ENCODE measurements at regions not wholly inside any gene's neighbourhood (a gene's known extent, or its start where the extent isn't known, plus 50 kb on each side); places are given as distances from the start of the nearest gene placed in this dataset.

DNA sequence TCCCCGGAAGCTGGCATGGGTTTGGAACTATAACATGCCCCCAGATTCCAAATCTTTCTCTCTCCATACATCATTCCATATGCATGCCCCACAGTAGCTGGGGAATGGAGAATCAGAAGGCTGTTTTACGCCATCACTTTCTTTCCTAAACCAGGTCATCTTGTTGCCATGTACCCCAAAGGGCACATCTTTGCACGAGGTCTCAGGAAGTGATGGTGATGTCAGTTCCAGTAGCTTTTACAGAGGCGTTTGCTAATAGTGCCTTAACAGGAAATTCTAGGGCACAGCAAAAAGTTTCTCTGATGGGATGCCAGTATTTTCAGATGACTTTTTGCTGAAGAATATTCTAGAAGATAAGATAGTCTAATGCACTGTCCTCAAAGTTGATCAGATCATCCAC lies 241.5 kb downstream of the MAF start:
- ChIA-PET POLR2A (no interaction called here), CTCF (no interaction called here)
- H3K27ac Mint-ChIP-seq: no peak overlapping the region
- H3K4me3 Mint-ChIP-seq: no peak overlapping the region
- no peaks in the 10 kb centered on the region for H3K9me3 Mint-ChIP-seq
- DNase-seq: no peak
- peaks cover 37% of the 10 kb centered on the region for H3K4me1 Mint-ChIP-seq (ENCODE audit: low read depth)
- H3K27me3 Mint-ChIP-seq: no peaks in the 10 kb centered on the region
- no peaks in the 10 kb centered on the region for H3K36me3 Mint-ChIP-seq
- intact Hi-C loops (cut with micrococcal nuclease): no loop called here

DNA sequence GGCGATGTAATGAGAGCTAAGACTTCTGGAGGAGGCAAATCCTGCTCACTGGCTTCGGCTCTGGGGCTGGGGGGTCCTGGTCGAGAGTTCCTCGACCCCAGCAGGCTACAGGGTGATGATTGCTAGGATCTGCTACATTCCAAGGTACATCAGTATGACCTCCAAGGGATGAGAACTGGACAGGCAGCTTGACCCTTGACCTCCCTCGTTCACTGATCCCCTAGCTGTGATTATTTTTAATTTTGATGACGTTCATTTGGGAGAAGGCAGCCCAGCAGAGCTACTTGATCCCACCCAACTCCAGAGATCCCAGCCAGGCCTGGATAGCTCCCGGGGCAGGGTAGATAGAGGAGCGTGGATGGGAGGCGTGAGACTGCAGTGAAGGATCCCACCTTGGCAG lies 242.3 kb downstream of the MAF start:
- H3K4me3 Mint-ChIP-seq: no peak overlapping the region
- POLR2A ChIA-PET: no interaction called here
- no peaks in the 10 kb centered on the region for H3K27me3 Mint-ChIP-seq
- H3K36me3 Mint-ChIP-seq: no peaks in the 10 kb centered on the region
- H3K27ac Mint-ChIP-seq: no peak overlapping the region
- intact Hi-C loops (cut with micrococcal nuclease): no loop called here
- peaks cover 29% of the 10 kb centered on the region for H3K4me1 Mint-ChIP-seq (ENCODE audit: low read depth)
- no peaks in the 10 kb centered on the region for H3K9me3 Mint-ChIP-seq
- DNase-seq: no peak
- CTCF ChIA-PET: interaction anchor here (0.5 kb wide), 1 partner anchor 58 kb away, joined by 3 read pairs; no protein-coding TSS in a partner anchor

DNA sequence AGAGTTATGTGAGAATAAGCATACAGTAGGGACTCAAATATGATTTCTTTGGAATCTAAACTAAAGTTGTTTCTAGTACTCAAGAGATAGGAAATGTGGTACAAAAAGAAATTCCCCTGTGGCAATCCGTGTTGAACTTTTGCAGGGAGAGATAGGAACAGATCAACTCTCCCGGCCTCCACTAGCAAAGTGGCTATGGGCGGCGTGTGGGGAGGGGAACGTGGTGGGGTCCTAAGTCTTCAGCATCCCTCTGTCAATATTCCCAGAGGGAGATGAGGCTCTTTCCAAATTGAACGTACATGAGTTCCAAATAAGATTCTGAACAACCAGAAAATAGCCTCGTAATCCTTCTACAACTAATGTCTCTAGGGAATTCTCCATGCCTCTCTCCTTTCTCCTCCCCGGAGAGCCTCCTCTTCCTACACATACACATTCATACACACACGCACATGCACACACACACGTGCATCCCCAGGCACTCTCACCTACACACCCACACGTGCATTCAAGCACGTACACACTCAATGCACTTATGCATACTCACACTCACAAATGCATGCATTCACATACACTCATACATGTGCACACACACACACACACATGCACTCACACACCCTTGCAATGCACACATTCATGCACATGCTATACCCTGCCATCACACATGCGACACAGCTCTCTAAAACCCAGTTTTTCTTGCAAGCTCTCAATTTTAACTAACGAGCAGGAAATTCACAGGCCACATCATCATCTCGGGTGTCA lies 244.8 kb downstream of the MAF start:
- H3K27me3 Mint-ChIP-seq: no peaks in the 10 kb centered on the region
- no peaks in the 10 kb centered on the region for H3K9me3 Mint-ChIP-seq
- intact Hi-C loops (cut with micrococcal nuclease): no loop called here
- CTCF ChIA-PET: no interaction called here
- POLR2A ChIA-PET: no interaction called here
- peaks cover 21% of the 10 kb centered on the region for H3K4me1 Mint-ChIP-seq (ENCODE audit: low read depth)
- H3K4me3 Mint-ChIP-seq: no peak overlapping the region
- H3K36me3 Mint-ChIP-seq: no peaks in the 10 kb centered on the region
- DNase-seq: no peak
- no peak overlapping the region for H3K27ac Mint-ChIP-seq

DNA sequence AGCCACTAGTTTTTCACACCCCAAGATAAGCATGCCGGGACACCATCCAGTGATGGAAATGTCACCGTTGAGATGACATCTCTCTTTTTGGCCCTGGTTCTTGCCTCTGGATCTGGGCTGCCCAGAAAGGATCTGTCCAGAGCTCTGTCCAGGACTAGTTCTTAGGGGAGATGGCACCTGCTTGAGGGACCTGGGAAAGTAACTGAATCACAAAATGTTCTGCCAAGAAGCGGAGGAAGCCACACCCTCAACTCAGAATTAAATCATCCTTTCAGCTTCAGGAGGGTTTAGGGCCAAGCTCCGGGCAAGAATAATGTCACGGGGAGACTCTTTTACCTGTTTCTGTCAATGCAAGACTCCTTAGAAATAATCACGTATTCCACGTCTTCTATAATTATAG lies 248.6 kb downstream of the MAF start:
- no peaks in the 10 kb centered on the region for H3K36me3 Mint-ChIP-seq
- DNase-seq: no peak
- intact Hi-C loops (cut with micrococcal nuclease): no loop called here
- H3K4me1 Mint-ChIP-seq (ENCODE audit: low read depth): peaks cover 17% of the 10 kb centered on the region
- ChIA-PET CTCF (interaction anchor here (1.3 kb wide), 1 partner anchor 18 kb away, joined by 4 read pairs; no protein-coding TSS in a partner anchor), POLR2A (no interaction called here)
- no peaks in the 10 kb centered on the region for H3K9me3 Mint-ChIP-seq
- no peak overlapping the region for H3K27ac Mint-ChIP-seq
- H3K27me3 Mint-ChIP-seq: no peaks in the 10 kb centered on the region
- no peak overlapping the region for H3K4me3 Mint-ChIP-seq

DNA sequence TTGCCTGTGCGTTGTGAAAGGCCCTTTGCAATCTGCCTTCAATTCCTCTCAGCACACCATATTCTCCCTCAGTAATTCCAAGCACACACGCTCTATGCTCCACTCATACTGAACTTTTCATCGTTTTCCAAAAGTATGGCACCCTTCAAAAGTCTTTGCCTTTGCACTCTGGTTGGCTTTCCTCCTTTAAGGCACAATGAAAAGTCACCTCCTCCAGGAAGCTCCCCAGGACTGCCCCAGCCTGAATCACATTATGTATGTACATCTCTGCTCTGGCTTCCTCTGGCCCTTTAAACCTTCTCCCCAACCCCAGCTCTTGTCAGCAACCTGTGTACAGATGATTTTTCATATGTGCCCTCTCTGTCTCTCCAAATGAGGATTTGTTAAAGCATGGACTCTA lies 250.7 kb downstream of the MAF start:
- ChIA-PET CTCF (interaction anchor here (0.6 kb wide), 1 partner anchor 17 kb away, joined by 4 read pairs; no protein-coding TSS in a partner anchor), POLR2A (no interaction called here)
- no peaks in the 10 kb centered on the region for H3K9me3 Mint-ChIP-seq

DNA sequence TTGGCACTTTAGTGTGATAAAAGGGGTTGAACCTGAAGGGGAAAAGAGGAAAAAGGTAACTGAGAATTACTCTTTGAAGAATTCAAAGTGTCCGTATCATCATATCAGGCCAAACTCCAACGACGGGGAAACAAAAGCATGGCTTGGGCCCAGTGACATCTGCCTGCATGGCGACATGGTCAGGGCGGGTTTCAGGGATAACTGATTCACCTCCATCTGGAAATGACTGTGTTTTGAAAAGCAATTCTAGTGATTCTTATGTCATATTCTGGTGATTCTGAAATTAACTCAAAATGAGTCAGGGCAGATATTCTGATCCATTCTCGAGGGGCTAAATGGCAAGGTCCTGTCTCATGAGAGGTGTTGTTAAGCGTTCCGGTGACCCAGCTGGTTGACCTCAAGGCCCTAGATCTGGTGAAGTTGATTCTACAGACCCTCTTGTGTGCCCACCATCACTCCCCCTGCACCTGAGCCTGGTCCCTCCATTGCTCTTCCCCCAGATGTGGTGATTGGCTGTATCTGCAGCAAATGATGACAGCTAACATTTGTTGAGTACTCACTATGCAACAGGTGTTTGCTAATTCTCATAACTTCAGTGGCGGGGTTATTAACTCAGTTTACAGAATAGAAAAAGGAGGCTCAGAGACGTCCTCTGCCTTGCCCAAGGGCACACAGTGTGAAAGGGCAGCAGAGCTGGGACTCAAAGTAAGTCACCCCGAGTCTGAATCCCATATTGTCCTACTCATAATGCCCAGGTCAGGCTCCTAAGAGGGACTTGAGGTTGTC lies 251.8 kb downstream of the MAF start:
- intact Hi-C loops (cut with micrococcal nuclease): no loop called here
- POLR2A ChIA-PET: no interaction called here

More for the DNA sequence above, 250.7 kb downstream of the MAF start:
- no peaks in the 10 kb centered on the region for H3K36me3 Mint-ChIP-seq
- no peak overlapping the region for H3K4me3 Mint-ChIP-seq
- intact Hi-C loops (cut with micrococcal nuclease): no loop called here
- DNase-seq: no peak
- no peaks in the 10 kb centered on the region for H3K27me3 Mint-ChIP-seq
- no peak overlapping the region for H3K27ac Mint-ChIP-seq
- peaks cover 17% of the 10 kb centered on the region for H3K4me1 Mint-ChIP-seq (ENCODE audit: low read depth)

DNA sequence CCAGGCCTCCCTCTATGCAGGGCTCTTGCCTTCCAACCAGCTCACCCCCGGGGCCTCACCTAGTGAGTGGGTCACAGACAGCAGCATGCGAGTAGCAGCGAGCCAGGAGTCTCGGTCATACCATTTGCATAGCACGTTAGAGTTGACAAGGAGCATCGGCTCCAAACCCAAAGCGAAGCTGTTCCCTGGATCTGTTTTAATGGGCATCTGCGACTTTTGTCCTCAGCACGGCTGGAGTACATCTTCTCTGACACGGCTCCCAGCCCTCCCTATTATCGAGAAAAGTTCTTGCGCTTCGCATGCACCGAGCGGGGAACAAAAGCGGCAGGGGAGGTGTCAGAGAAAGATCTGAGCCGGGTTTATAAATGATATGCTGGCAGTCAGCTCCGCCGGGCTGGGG lies 253.3 kb downstream of the MAF start:
- H3K9me3 Mint-ChIP-seq: no peaks in the 10 kb centered on the region
- no peaks in the 10 kb centered on the region for H3K27me3 Mint-ChIP-seq
- peak; percentile 18 for DNase-seq
- H3K27ac Mint-ChIP-seq: no peak overlapping the region
- intact Hi-C loops (cut with micrococcal nuclease): no loop called here
- no peak overlapping the region for H3K4me3 Mint-ChIP-seq
- ChIA-PET POLR2A (no interaction called here), CTCF (no interaction called here)
- no peaks in the 10 kb centered on the region for H3K36me3 Mint-ChIP-seq
- H3K4me1 Mint-ChIP-seq (ENCODE audit: low read depth): peaks cover 20% of the 10 kb centered on the region

More for the DNA sequence above, 251.8 kb downstream of the MAF start:
- H3K4me1 Mint-ChIP-seq (ENCODE audit: low read depth): peaks cover 17% of the 10 kb centered on the region
- no peak overlapping the region for H3K4me3 Mint-ChIP-seq
- no peaks in the 10 kb centered on the region for H3K9me3 Mint-ChIP-seq
- no peaks in the 10 kb centered on the region for H3K36me3 Mint-ChIP-seq
- no peaks in the 10 kb centered on the region for H3K27me3 Mint-ChIP-seq
- peak overlapping the region; percentile 19 for H3K27ac Mint-ChIP-seq
- CTCF ChIA-PET: no interaction called here
- peak; percentile 62 for DNase-seq

DNA sequence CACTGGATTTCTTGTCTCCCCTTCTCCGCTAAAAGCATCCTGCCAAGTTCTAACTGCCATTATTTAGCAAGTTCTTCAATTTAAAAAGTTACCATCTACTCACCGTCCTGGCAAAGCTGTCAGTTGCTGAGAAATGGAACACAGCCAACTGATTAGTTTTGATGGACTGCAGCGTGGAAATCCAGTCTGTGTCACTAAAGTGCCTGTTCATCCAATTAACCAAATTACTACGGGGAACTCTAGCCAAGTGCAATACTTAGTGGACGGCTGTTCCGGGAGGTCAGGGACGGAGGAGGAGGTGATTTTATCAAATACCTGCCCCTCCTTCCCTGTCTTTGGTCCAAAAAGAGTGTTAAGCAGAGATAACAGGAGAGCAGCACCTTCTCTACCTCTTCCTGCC lies 260.7 kb downstream of the MAF start:
- Mint-ChIP-seq H3K27me3 (no peaks in the 10 kb centered on the region), H3K4me3 (no peak overlapping the region), H3K9me3 (peaks cover 2% of the 10 kb centered on the region), H3K36me3 (no peaks in the 10 kb centered on the region), H3K4me1 (ENCODE audit: low read depth) (peaks cover 12% of the 10 kb centered on the region), H3K27ac (no peak overlapping the region)
- intact Hi-C loops (cut with micrococcal nuclease): no loop called here
- ChIA-PET CTCF (no interaction called here), POLR2A (no interaction called here)
- no peak for DNase-seq

DNA sequence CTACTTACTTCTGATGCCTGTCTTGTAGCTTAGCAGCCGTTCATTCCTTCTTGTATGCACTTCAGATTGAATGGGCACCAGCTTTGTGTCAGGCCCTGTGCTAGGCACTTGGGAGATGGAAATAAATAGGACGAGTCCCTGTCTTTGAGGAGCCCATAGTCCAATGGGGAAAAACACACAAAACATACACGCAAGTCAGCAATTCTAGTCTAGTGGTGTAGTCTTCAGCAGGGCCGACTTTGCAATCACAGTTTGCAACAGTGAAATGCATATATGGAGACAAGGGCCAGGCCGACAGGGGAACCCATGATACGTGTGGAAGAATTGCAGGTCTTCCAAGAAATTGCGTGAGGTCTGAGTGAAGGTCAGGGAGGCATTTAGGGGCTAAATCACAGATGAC lies 262.6 kb downstream of the MAF start:
- peaks cover 10% of the 10 kb centered on the region for H3K4me1 Mint-ChIP-seq (ENCODE audit: low read depth)
- H3K27me3 Mint-ChIP-seq: no peaks in the 10 kb centered on the region
- H3K27ac Mint-ChIP-seq: no peak overlapping the region
- H3K4me3 Mint-ChIP-seq: no peak overlapping the region
- CTCF ChIA-PET: no interaction called here
- no peak for DNase-seq
- H3K9me3 Mint-ChIP-seq: peaks cover 2% of the 10 kb centered on the region
- H3K36me3 Mint-ChIP-seq: no peaks in the 10 kb centered on the region
- POLR2A ChIA-PET: no interaction called here
- intact Hi-C loops (cut with micrococcal nuclease): no loop called here

DNA sequence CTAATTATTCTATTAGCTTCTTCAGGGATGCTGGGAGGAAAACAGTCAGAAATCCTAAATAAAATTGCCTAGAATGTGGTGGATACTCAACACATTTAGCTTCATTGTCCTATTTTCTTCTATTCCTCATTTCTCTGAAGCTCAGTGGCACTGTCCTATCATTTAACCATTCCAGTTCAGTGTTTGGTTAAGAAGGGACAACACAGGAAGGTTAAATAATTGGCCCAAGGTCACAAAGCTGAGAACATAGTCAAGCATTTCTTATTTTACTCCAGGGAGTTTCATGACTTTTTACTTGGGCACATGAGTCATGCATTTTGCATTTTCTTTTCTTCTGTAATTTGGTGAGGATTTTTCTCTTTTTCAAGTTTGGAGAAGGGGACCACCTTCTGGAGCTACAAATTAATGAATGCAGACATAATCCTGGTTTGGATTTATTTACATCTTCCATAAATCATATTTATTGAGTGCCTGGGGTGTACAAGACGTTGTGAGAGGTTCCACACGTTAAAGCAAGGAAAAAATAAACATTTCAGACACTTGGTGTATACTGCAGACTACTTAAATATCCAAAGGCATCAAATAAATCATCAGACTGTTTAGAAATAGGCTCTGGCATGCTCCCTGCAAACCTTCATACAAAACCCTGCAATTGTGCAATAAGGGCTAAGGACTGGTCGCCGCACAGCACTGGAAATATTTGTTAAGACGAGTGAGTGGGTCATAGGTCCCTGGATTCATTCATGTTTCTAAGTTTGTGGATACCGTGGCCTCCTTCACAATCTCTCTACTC lies 263.9 kb downstream of the MAF start:
- Mint-ChIP-seq H3K27ac (no peak overlapping the region), H3K27me3 (no peaks in the 10 kb centered on the region), H3K36me3 (no peaks in the 10 kb centered on the region), H3K4me3 (no peak overlapping the region), H3K4me1 (ENCODE audit: low read depth) (peaks cover 2% of the 10 kb centered on the region), H3K9me3 (peaks cover 2% of the 10 kb centered on the region)
- CTCF ChIA-PET: interaction anchor here (1.2 kb wide), 1 partner anchor 21 kb away, joined by 3 read pairs; no protein-coding TSS in a partner anchor
- intact Hi-C loops (cut with micrococcal nuclease): no loop called here
- POLR2A ChIA-PET: interaction anchor here (1.4 kb wide), 1 partner anchor 13 kb away, joined by 3 read pairs; no protein-coding TSS in a partner anchor
- DNase-seq: no peak

DNA sequence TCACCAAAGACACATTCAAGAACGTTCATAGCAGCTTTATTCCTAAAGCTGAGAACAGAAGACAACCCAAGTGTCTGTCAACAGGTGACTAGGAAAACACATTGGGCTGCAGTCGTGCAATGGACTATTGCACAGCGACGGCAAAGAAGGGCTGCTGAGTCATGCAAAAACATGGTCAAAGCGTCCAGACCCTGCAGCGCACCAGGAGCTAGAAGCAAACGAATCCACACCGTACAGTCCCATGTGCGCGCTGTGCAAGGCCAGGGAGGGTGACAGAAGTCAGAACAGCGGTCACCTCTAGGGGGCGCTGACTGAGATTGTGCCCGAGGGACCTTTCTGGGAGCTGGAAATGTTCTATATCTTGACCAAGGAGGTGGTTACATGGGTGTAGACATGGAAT lies 266.4 kb downstream of the MAF start:
- Mint-ChIP-seq H3K4me1 (ENCODE audit: low read depth) (no peaks in the 10 kb centered on the region), H3K4me3 (no peak overlapping the region), H3K27ac (no peak overlapping the region), H3K27me3 (no peaks in the 10 kb centered on the region), H3K9me3 (peaks cover under 1% of the 10 kb centered on the region), H3K36me3 (no peaks in the 10 kb centered on the region)
- CTCF ChIA-PET: interaction anchor here (0.6 to 1.7 kb wide), 13 partner anchors 10 to 447 kb away, joined by 3 to 8 read pairs (median 3); no protein-coding TSS in a partner anchor
- peak; percentile 58 for DNase-seq
- POLR2A ChIA-PET: interaction anchor here (0.5 kb wide), 1 partner anchor 631 kb away, joined by 3 read pairs; no protein-coding TSS in a partner anchor
- intact Hi-C loops (cut with micrococcal nuclease): no loop called here

DNA sequence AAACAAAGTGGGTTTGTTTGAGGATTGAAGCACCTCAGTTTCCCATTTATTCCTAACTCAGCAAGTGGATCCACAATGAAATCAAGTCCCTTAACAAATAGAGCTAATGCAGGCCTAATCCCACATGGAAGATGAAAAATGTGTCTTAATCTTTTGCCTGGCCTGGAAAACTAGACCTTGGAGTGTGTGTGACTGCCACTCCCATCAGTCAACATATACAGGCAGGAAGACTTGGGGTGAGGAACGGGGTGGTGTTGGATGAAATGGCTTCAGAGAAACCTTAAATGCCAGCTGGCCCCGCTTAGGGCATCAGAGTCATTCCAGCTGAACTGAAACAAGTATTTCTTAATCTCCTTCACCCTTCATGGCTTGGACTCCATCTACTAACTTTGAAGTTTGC lies 269.5 kb downstream of the MAF start:
- POLR2A ChIA-PET: no interaction called here
- intact Hi-C loops (cut with micrococcal nuclease): no loop called here
- no peak overlapping the region for H3K27ac Mint-ChIP-seq
- H3K27me3 Mint-ChIP-seq: peaks cover 4% of the 10 kb centered on the region
- H3K9me3 Mint-ChIP-seq: no peaks in the 10 kb centered on the region
- H3K4me1 Mint-ChIP-seq (ENCODE audit: low read depth): peaks cover 9% of the 10 kb centered on the region
- no peak for DNase-seq
- CTCF ChIA-PET: no interaction called here
- no peak overlapping the region for H3K4me3 Mint-ChIP-seq
- no peaks in the 10 kb centered on the region for H3K36me3 Mint-ChIP-seq

Data from activated CD4-positive, alpha-beta memory T cell treated with anti-CD3 and anti-CD28 coated beads for 36 hours (primary cell).